ENCODE measurements at regions not wholly inside any gene's neighbourhood (a gene's known extent, or its start where the extent isn't known, plus 50 kb on each side); places are given as distances from the start of the nearest gene placed in this dataset.

- TF ChIP-seq TCF7L2 (IDR thresholded peaks at IDR 0.05; ENCODE audit: low read depth, low read length) = no peak
- TF ChIP-seq POLR2AphosphoS5 (IDR thresholded peaks at IDR 0.05; ENCODE audit: low read depth, low read length) = no peak
- no peak for TF ChIP-seq CTCF (IDR thresholded peaks at IDR 0.05)
- no peak for TF ChIP-seq REST (IDR thresholded peaks at IDR 0.05; ENCODE audit: insufficient read depth in 1 of 2, low read depth in 2 of 2, low read length in 1 of 2)
- TF ChIP-seq SIN3A (IDR thresholded peaks at IDR 0.05; ENCODE audit: borderline replicate concordance, insufficient read depth, low read depth, low read length) = no peak
- H3K4me1 ChIP-seq (ENCODE audit: control insufficient read depth, insufficient read depth, low read length) = no peaks in the 10 kb centered on the region
- no peak overlapping the region for H3K4me3 ChIP-seq (ENCODE audit: low read depth in 2 of 2, low read length in 2 of 2)
- ATAC-seq (no peak), DNase-seq (ENCODE audit: low read depth, low spot score) (no peak)
- no peaks in the 10 kb centered on the region for H3K36me3 ChIP-seq (ENCODE audit: control insufficient read depth, insufficient read depth, low read length)
- no peaks in the 10 kb centered on the region; the same call in 1 of the 2 replicates for H3K27me3 ChIP-seq (ENCODE audit: control insufficient read depth, insufficient read depth, low read length)
- POLR2A ChIA-PET = no interaction called here
- H3K27ac ChIP-seq (ENCODE audit: low read length) = no peak overlapping the region
- CTCF ChIA-PET = no interaction called here
- no TSS peak for BruUV-seq (replicated peaks)
- in situ Hi-C loops (cut with HindIII; ENCODE audit: low pct_unique_long_range_greater_than_20kb, low sequenced_read_pairs) = no loop called here
- no peaks in the 10 kb centered on the region for H3K9me3 ChIP-seq (ENCODE audit: control insufficient read depth, insufficient read depth, low read depth, low read length)
- intact Hi-C loops (cut with micrococcal nuclease; ENCODE audit: unreplicated experiment) = no loop called here
Measured at GRCh38 chr1:177432897-177433296, 262.1 kb downstream of the BRINP2 start.

GRCh38 chr1:177431123-177431522, 260.4 kb downstream of the BRINP2 start:
- no peak for ATAC-seq
- no peak for TF ChIP-seq CTCF (IDR thresholded peaks at IDR 0.05)
- TF ChIP-seq SIN3A (IDR thresholded peaks at IDR 0.05; ENCODE audit: borderline replicate concordance, insufficient read depth, low read depth, low read length) = no peak
- no peak for TF ChIP-seq REST (IDR thresholded peaks at IDR 0.05; ENCODE audit: insufficient read depth in 1 of 2, low read depth in 2 of 2, low read length in 1 of 2)
- TF ChIP-seq POLR2AphosphoS5 (IDR thresholded peaks at IDR 0.05; ENCODE audit: low read depth, low read length) = no peak
- no peak for TF ChIP-seq TCF7L2 (IDR thresholded peaks at IDR 0.05; ENCODE audit: low read depth, low read length)
- BruUV-seq (replicated peaks) = no TSS peak
- Histone ChIP-seq H3K4me1 (ENCODE audit: control insufficient read depth, insufficient read depth, low read length) (no peaks in the 10 kb centered on the region), H3K9me3 (ENCODE audit: control insufficient read depth, insufficient read depth, low read depth, low read length) (no peaks in the 10 kb centered on the region), H3K27ac (ENCODE audit: low read length) (no peak overlapping the region), H3K27me3 (ENCODE audit: control insufficient read depth, insufficient read depth, low read length) (no peaks in the 10 kb centered on the region; the same call in 1 of the 2 replicates), H3K4me3 (ENCODE audit: low read depth in 2 of 2, low read length in 2 of 2) (no peak overlapping the region), H3K36me3 (ENCODE audit: control insufficient read depth, insufficient read depth, low read length) (no peaks in the 10 kb centered on the region)
- POLR2A ChIA-PET = no interaction called here
- no peak for DNase-seq (ENCODE audit: low read depth, low spot score)
- in situ Hi-C loops (cut with HindIII; ENCODE audit: low pct_unique_long_range_greater_than_20kb, low sequenced_read_pairs) (no loop called here), intact Hi-C loops (cut with micrococcal nuclease; ENCODE audit: unreplicated experiment) (no loop called here)
- CTCF ChIA-PET = no interaction called here

All from Panc1 (cell line).